NCI-H774 (cell line): ENCODE measurements at regions not wholly inside any gene's neighbourhood (a gene's known extent, or its start where the extent isn't known, plus 50 kb on each side); places are given as distances from the start of the nearest gene placed in this dataset.
"Not testable (repeated sequence)": the region's sequence is repeated elsewhere in the genome, so short reads cannot be mapped to it uniquely, and the experiment has no call there.

Source experiments
- DNase-seq: peaks from one replicate; lab custom pipeline; 2025; lab: John Stamatoyannopoulos, UW

GRCh38 chr3:67154429-67154828 is 156.3 kb downstream of the KBTBD8 start:
- no peak for DNase-seq

GRCh38 chr3:67167481-67167880 is 169.4 kb downstream of the KBTBD8 start:
- DNase-seq: no peak

DNA sequence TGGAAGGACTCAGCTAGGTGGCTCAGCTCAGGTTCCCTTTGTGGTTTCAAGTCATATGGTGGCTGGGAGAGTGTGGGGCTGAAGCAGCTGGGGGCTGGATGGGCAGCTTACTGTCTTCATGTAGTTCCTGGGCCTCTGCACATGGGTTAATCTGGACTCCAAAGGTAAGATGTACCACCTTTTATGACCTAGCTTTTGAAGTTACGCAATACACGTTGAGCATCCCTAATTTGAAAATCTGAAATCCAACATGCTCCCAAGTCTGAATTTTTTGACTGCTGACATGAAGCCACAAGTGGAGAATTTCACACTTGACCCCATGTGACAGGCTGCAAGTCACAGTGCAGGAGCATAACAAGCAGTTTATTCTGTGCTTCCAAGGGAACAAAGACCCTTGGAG is 173.7 kb downstream of the KBTBD8 start:
- no peak for DNase-seq

DNA sequence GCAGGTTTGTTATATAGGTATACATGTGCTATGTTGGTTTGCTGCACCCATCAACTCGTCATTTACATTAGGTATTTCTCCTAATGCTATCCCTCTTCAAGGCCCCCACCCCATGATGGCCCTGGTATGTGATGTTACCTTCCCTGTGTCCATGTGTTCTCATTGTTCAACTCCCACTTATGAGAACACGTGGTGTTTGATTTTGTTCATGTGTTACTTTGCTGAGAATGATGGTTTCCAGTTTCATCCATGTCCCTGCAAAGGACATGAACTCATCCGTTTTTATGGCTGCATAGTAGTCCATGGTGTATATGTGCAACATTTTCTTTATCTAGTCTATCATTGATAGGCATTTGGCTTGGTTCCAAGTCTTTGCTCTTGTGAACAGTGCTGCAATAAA is 175.0 kb downstream of the KBTBD8 start:
- not testable (repeated sequence) for DNase-seq

DNA sequence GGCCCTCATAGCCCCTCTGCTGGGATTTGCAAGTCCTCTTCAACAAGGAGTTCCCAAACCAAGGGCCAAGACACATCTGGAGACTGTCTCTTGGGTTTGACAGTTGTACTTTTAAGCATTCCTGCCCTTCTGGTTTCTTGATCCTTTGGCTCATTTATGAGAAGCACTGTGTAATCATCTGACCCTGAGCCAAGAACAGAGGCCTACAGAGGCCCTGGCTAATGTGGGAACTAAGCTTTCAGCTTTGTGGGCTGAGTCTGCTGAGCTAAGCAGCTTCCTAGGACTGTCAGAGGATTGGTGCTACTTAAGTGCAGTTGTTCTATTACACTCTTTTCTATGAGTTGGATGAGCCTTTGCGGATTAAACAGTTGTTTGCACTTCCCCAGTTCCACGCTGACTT is 178.3 kb downstream of the KBTBD8 start:
- DNase-seq: no peak

GRCh38 chr3:67192466-67192865 is 194.4 kb downstream of the KBTBD8 start:
- no peak for DNase-seq

DNA sequence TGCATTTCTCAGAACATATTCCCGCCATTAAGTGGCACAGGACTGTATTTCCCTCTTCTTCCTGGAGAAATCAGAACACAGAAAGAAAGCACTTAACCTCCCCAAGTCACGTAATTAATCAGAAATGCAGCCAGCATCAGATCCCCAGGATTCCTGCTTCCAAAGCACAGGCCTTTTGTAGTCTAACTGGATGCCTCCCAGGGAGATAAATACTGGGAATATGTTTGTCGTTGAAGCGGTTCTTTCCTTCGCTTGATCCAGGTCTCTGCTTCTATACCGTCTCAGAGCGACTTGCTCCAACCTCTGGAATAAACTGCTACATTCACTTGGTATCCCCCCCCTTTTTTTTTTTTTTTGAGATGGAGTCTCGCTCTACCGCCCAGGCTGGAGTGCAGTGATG is 198.6 kb downstream of the KBTBD8 start:
- no peak for DNase-seq

GRCh38 chr3:67198374-67198773 is 200.3 kb downstream of the KBTBD8 start:
- DNase-seq: no peak

DNA sequence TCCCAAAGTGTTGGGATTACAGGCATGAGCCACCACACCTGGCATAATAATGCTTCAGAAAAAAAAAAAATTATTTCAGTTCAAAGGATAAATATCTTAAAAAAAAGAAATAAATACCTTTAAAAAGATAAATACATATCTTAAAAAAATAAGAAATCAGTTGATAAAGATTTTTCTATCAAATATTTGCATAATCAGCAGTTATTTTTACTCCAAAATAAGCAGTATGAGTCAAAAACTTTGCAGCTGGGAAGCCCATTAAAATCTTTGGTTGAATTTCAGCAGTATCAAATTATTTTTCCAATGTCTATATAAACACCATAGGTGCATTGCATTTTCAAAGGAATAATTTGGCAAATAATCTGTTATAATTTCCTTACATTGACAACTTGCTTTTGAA is 202.5 kb downstream of the KBTBD8 start:
- DNase-seq: no peak

GRCh38 chr3:67201026-67201425 is 202.9 kb downstream of the KBTBD8 start:
- DNase-seq: no peak

DNA sequence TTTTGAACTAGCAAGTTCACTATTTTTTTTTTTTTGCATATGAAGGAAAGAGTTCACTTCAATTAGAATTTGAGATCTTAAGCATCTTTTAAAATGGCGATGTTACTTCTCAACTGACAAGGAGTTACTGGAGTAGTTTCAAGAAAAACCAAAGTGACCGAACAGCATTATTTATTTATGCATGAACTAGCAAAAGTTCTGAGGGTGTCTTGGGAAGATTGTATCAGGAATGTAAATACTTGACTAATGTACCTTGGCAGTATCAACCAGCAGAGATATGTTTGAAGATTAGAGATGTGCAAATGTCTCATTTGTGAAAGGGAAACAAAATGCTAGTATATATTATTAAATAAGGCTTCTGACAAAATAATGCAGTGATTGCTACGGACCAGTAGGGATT is 203.9 kb downstream of the KBTBD8 start:
- DNase-seq: no peak

DNA sequence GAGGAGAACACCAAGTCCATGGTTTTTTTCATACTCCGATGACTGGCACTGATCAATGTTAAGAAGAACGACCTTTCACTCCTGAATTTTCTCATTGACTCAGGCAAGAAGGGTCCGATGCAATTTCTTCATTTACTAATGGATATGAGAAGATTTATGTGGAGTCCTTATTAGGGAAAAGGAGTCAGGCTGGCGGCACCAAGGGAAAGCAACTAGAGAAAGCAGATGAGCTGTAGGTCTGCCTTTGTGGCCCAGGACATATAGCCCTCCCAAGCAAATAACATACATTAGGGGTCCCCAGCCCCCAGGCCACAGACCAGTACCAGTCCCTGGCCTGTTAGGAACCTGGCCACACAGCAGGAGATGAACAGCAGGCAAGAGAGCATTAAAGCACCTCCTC is 206.8 kb downstream of the KBTBD8 start:
- DNase-seq: no peak

DNA sequence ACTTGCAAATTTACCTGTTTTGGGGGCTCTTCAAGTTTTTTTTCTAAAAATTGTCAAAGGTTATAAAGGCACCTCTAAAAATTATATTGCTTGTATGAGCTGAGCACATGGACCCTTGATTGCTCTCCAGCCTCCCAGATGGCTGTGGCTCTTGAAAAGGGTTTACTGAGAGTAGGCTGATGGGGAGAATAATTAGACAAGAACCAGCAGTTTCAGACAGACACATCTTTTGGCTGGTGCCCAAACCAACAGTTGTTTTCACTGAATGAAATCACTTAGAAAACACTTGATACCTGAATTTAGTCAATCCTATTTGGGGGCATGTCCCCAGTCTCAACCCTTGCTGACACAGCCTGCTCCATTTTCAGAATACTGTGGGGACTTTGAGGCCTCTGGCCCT is 217.6 kb downstream of the KBTBD8 start:
- no peak for DNase-seq

- no peak for DNase-seq
These were observed 228.9 kb downstream of the KBTBD8 start for GRCh38 chr3:67227030-67227429.

DNA sequence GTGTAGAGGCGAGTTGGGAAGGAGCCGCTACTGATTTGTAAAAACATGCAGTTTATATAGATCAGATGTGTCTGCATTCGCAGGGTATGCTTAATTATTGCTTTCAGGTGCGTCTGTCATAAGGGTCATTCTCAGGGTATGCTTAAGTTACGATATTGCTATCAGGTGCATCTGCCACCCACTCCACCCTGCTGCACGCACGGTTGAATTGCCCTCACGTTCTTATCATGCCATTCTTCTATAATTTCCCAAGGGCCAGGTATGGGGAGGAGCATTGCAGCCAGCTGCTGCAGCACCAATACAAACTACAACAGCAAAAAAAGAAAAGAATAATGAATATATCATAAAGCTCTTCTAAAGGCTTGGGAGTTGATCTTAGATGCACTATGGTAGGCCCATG is 230.0 kb downstream of the KBTBD8 start:
- no peak for DNase-seq

DNA sequence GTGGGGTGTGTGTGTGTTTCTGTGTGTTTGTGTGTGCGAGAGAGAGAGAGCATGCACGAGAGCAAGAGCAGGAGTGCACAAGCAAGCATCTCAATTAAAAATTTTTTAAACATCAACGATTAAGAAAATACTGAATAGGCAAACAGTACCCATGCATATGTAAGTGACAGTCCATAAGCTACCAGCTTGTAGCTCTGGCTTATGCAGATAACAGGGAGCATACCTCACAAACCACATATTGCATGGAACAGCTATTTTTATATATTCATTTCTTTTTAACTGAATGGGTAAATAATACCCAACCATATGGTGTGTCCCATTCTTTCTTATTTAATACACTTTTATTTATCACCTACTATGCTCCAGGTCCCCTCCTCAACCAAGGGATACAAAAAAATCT is 234.5 kb downstream of the KBTBD8 start:
- no peak for DNase-seq

DNA sequence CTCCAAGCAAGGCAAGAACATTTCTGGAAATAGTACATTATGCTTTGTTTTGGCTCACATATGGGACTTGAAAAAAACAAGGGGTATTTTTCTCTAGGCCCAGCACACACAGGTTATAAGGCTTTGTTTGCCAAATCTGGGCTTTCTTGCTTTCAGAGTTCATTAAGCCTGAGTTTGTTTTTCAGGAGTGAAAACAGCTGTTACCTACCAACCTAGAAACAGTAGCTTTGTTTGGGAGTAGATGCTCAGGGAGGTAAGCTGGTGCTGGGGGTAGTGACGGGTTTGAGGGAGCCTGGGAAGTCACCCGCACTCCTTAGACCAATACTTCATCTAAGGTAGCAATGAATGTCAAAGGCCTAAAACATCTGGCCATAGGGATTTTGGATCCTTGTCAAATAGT is 241.2 kb downstream of the KBTBD8 start:
- no peak for DNase-seq

GRCh38 chr3:67241084-67241483 is 243.0 kb downstream of the KBTBD8 start:
- no peak for DNase-seq

DNA sequence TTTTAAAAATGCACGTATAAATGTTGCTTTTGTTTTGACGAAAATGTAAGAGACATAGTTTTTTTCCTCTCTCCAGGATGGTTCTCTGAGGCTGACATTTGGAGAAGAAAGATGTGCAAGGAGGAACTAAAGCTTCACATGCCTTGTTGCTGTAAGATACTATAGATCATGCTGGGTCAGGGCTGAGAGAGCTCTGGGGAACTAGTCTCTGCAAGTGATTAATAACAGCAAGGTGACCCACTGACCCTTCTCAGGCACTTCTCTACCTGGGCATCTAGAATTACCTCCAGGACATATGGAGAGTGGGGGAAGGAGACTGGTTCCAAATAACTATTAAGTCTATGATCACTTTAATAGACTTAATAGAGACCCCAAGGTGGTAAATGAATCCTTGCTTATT is 246.0 kb downstream of the KBTBD8 start:
- DNase-seq: no peak

GRCh38 chr3:67245545-67245944 is 247.4 kb downstream of the KBTBD8 start:
- no peak for DNase-seq

GRCh38 chr3:67248726-67249125 is 250.6 kb downstream of the KBTBD8 start:
- no peak for DNase-seq

DNA sequence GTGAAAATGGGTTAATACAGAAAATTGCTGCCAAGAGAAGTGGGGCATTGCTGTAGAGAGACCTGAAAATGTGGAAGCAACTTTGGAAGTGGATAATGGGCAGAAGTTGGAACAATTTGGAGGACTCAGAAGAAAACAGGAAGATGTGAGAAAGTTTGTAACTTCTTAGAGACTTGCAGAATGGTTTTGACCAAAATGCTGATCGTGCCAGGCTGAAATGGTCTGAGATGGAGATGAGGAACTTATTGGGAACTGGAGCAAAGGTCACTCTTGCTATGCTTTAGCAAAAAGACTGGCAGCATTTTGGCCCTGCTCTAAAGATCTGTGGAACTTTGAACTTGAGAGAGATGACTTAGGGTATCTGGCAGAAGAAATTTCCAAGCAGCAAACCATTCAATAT is 254.8 kb downstream of the KBTBD8 start:
- not testable (repeated sequence) for DNase-seq

DNA sequence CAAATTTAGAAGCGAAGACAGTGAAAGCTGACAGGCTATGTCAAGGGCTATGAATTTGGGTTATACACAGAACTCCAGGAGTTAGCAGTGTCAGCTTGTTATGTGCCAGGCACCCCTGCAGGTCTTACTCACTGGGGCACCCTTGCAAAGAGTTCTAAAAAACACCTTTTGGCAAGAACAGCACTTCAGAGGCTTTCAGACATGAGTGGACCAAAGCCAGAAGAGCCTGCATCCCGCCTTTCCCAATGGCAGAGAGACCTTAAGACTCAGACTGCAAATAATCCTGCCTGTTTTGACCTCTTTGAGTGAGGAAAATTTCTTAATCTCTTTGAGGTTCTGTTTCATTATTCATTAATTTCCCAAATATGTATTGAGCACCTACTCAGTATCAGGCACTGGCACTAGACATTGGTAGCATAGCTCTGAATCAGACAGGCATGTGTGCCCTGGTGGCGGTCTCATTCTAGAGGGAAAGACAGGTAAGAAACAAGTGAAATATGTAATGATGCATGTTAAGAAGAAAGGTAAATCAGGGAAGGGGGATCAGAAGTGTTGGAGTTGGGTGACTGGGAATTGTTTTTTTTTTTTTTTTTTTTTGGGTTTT is 280.0 kb downstream of the KBTBD8 start:
- DNase-seq: no peak

DNA sequence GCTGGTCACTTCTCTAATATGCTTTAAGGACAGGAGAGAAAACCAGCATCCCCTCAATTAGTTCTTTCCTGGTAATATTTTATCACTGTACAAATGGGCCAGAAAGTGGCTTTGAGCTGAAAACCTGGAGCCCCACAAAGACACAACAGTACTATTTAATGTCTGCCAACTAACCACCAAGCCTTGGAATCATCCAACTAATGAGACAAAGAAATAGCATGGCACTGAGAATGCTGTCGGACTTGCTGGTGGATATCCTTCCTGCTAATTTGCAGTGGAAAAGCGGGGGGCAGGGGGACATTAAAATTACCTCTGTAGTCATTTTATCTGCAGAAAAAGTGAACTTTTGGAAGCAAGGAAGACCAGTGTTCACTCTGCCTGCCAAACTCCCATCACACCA is 288.5 kb downstream of the KBTBD8 start:
- no peak for DNase-seq
